Hippocampal formation (tissue), 2 donors: ENCODE measurements at regions not wholly inside any gene's neighbourhood (a gene's known extent, or its start where the extent isn't known, plus 50 kb on each side); places are given as distances from the start of the nearest gene placed in this dataset.
"Not testable (repeated sequence)": the region's sequence is repeated elsewhere in the genome, so short reads cannot be mapped to it uniquely, and the experiment has no call there.

ENCODE experiments used
- DNase-seq, 2 donors: peaks; one replicate each; lab custom pipeline; 2025; lab: John Stamatoyannopoulos, UW

- DNase-seq = no peak
These were observed 233.3 kb upstream of the MGAT5 start for GRCh38 chr2:134020608-134021007.

GRCh38 chr2:134021830-134022524 is 231.9 kb upstream of the MGAT5 start:
- no peak for DNase-seq

GRCh38 chr2:134023854-134024253 is 230.0 kb upstream of the MGAT5 start:
- DNase-seq = no peak

- DNase-seq = no peak
These were observed 225.9 kb upstream of the MGAT5 start for GRCh38 chr2:134027980-134028379.

GRCh38 chr2:134029418-134029817 is 224.5 kb upstream of the MGAT5 start:
- DNase-seq = no peak

- DNase-seq = no peak
These were observed 222.3 kb upstream of the MGAT5 start for GRCh38 chr2:134031539-134031938.

GRCh38 chr2:134035605-134036370 is 218.1 kb upstream of the MGAT5 start:
- DNase-seq = no peak

GRCh38 chr2:134039912-134040581 is 213.8 kb upstream of the MGAT5 start:
- DNase-seq = no peak

- DNase-seq = not testable (repeated sequence)
These were observed 213.2 kb upstream of the MGAT5 start for GRCh38 chr2:134040626-134041172.

- no peak for DNase-seq
These were observed 212.0 kb upstream of the MGAT5 start for GRCh38 chr2:134041877-134042276.

GRCh38 chr2:134043028-134043427 is 210.8 kb upstream of the MGAT5 start:
- DNase-seq = not testable (repeated sequence)

GRCh38 chr2:134052173-134052572 is 201.7 kb upstream of the MGAT5 start:
- DNase-seq = no peak

- no peak for DNase-seq
These were observed 197.7 kb upstream of the MGAT5 start for GRCh38 chr2:134056173-134056572.

GRCh38 chr2:134061066-134061465 is 192.8 kb upstream of the MGAT5 start:
- DNase-seq = not testable (repeated sequence)

GRCh38 chr2:134062235-134062634 is 191.6 kb upstream of the MGAT5 start:
- DNase-seq = not testable (repeated sequence)

GRCh38 chr2:134063916-134064315 is 190.0 kb upstream of the MGAT5 start:
- not testable (repeated sequence) for DNase-seq

- no peak for DNase-seq
These were observed 183.6 kb upstream of the MGAT5 start for GRCh38 chr2:134070281-134070741.

- no peak for DNase-seq
These were observed 181.5 kb upstream of the MGAT5 start for GRCh38 chr2:134072341-134072740.

- DNase-seq = no peak
These were observed 180.8 kb upstream of the MGAT5 start for GRCh38 chr2:134073023-134073422.

- DNase-seq = no peak
These were observed 179.3 kb upstream of the MGAT5 start for GRCh38 chr2:134074619-134075018.

- no peak for DNase-seq
These were observed 178.7 kb upstream of the MGAT5 start for GRCh38 chr2:134075204-134075603.

GRCh38 chr2:134078354-134078753 is 175.5 kb upstream of the MGAT5 start:
- peak in 1 of 2 donors; percentile 24 for DNase-seq
